Globus pallidus (tissue), 1 donor: ENCODE measurements at regions not wholly inside any gene's neighbourhood (a gene's known extent, or its start where the extent isn't known, plus 50 kb on each side); places are given as distances from the start of the nearest gene placed in this dataset.

Experiments used
- DNase-seq: peaks from one replicate; pipeline ENCODE4 v3.0.0-alpha.2; 2015; ENCODE audit warnings: low spot score

GRCh38 chr6:43950051-43950605 lies 177.1 kb downstream of the MRPL14 start:
- DNase-seq: no peak

DNA sequence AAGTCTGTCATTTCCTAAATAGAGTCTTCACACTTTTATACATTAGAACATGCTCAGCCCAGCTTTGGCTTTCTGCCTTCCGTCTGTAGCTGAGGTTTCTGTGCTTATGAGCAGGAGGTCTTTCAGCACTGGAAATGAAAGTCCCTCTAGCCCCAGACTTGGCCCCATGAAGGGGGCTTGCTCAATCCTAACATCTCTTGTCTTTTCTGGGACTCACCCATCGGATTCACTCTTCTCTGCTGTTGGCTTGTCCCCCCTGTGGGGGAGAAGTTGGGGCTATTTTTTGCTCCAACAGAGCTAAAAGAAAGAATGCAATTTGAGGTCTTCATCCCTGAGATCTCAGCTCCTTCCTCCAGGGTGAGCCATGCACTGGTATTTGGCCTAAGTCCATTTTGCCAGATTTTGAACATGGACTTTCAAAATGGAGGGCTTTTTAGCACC lies 177.7 kb downstream of the MRPL14 start:
- no peak for DNase-seq

- DNase-seq: no peak
Observed at GRCh38 chr6:43948527-43949485, 178.4 kb downstream of the MRPL14 start.

DNA sequence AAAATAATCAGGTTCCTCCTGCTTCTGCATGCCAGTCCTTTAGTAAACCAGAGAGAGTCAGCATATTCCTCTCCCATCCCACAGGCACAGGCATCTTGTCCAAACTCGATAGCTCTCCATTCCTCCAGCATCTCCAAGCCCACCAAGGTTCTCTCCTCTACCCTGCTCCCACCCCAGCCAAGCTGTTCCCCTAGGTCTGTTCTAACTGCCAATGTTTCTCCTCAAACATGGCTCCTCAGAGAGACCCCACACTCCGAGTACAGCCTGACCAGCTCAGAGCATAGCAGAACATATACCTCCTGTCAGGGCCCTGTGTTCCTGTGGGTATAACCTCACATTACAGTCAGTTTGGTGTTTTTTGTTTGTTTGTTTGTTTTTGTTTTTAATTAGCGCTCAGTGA lies 177.8 kb downstream of the VEGFA start:
- DNase-seq: no peak

DNA sequence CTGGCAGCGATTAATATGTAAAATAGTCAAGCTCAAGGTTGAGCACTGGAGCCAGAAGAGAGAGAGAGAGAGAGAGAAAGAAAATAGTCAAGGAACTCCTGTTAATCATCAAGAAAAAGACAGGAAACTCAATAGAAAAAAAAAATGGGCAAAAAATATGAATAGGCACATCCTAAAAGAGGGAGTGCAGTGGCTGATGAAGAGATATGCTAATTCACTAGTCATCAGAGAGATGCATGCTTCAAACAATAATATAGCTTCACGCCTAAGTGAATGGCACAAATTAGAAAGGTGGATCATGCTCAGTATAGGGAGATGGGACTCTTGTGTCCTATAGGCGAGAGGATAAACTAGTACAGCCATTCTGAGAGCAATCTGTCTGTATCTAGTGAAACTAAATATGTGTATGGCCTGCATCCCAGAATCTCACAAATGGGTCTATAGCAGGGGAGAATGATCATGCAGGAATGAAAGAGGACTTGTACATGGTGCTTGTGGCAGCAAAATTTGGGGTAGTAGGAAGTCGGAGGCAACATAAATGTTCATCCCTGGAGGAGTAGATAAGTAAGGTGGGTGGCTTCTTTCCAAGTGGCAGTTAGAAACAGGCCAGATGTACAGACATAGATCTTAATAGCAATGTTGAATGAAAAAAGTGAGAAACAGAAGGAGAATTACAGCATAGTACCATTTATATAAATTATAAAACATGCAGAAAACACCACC lies 176.8 kb downstream of the VEGFA start:
- DNase-seq: no peak

DNA sequence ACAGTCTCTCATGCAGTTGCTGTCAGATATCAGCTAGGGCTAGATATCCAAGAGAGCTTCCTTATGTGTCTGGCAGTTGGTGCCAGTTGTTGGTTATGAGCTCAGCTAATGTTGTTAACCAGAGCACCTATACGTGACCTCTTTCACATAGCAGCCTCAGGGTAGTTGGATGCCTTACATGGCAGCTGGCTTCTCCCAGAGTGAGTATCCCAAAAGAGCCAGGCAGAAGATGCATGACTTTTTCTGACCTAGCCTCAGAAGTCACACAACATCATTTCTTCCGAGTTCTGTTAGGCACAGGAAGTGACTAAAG lies 175.7 kb downstream of the VEGFA start:
- no peak for DNase-seq

GRCh38 chr6:43944908-43945767 lies 175.1 kb downstream of the VEGFA start:
- no peak for DNase-seq

DNA sequence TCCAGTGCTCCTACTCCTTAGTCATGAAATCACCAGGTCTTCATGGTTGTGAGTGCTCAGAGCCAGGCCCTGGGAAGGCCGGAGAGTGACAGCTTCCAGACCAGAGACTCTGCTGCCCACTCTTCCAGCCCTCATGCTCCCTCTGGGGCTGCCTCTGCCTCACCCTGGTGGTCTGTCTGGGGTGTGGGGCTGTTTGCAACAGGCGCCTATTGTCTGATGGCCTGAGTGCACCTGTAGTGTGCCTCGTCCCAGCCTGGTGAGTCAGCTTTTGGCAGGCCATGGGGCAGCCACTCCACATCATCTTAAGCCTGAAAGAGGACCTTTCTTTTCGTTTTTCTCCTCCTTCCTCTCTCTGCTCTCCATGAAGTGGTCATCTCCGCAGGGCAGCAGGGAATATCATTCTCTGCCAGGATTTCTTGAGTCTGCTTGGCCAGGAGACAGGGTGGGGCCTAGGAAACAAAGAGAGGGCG lies 173.8 kb downstream of the VEGFA start:
- no peak for DNase-seq

- DNase-seq: no peak
Observed at GRCh38 chr6:43943099-43943766, 173.2 kb downstream of the VEGFA start.

- no peak for DNase-seq
Observed at GRCh38 chr6:43942616-43943015, 172.6 kb downstream of the VEGFA start.

DNA sequence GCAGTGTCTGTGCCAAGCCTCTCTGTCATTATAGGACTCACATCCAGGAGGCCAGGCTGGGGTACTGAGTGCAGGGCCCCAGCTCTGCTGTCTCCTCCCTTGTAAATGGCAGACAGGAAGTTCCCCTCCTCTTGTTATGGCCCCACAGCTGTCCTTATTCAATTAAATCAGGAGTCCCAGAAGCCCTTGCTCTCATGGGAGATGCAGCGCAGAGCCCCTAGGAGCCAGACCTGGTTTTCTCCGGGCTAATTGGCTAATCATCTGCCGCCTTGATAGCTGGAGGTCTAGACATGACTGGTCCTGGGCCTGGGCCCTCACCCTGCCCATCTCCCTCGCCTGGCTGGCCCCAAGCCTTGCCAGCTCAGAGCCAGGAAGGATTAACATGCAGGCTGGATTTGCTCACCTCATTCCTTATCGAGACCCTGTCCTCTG lies 172.0 kb downstream of the VEGFA start:
- no peak for DNase-seq

- DNase-seq: no peak
Observed at GRCh38 chr6:43941174-43941573, 171.2 kb downstream of the VEGFA start.

GRCh38 chr6:43940393-43941087 lies 170.5 kb downstream of the VEGFA start:
- DNase-seq: no peak

GRCh38 chr6:43940071-43940392 lies 170.0 kb downstream of the VEGFA start:
- no peak for DNase-seq

GRCh38 chr6:43939281-43940070 lies 169.5 kb downstream of the VEGFA start:
- no peak for DNase-seq

DNA sequence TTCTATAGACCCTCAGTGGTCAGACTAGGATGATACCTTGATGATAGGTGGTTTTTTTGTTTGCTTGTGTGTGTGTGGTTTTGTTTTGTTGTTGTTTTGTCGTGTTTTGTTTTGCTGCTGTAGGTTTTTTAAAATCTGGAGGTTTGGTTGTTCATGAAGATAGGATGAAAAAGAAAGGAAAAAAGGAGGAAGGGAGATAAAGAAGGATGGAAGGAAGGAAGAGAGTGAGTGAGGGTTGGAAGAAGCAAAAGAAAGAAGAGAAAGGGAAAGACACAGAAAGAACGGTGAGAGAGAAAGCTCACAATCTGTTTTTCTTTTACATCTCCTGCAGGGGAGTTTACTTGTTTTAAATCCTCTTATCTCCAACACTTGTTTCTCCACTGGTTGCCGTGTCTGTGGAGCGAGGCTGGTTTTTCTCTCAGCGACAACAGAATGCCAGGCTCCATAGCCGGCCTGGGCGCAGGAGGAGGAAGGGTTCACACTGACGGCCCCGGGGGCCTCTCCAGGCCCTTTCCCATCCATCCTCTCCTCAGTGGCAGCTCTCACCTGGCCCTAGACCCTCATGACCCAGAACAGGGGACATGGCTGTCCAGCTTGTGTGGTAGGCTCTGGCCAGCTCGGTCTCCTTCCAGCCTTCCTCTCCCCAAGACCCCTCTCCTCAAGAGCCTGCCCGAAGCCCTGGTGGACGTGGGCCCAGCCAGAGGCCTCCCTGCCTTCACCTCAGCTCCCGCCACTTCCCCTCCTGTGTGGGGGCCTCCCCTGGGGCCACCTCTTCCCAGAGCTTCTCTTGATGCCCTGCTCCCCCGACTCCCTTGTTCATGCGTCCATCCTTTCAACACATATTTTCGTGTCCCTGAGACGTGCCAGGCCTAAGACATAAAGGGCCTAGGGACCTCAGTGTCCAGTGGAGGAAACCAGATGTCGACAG lies 168.4 kb downstream of the VEGFA start:
- no peak for DNase-seq

DNA sequence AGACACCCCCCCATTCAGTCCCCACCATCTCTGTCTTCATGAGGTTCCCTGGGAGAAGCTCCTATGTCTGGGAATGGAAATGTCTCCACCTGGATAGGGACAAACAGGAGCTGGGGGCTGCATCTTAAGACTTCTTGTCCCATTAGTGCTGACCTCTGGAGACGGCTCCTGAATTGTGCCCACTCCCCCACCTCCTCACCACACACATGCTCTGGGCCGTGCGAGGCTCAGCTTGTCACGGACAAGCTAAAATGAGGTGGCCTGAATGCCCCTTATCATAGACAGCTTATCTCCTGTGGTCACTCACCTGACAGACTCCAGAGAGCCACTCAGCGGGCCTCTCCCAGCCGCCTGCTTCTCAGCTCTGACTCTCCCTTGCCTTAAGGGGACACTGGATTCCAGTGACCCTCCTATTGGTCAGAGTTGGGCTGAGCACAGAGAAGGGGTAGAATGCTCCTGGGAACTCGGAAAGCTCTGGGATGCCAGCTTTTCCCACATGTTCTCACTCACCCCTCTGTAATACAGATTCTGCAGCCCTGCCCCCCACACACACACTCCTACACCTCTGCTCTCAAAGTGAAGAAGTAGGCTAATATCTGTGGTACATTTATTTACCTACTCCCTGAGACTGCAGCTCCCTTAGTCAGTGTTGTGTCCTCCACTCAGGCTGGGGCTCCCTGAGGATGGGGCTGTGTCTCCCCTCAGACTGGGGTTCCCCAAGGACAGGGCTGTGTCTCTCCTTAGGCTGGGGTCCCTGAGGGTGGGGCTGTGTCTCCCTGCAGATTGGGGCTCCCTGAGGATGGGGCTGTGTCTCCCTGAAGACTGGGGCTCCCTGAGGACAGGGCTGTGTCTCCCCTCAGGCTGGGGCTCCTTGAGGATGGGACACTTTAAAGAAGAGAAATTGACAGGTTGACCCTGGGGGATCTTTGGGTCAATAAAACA lies 167.5 kb downstream of the VEGFA start:
- DNase-seq: no peak

DNA sequence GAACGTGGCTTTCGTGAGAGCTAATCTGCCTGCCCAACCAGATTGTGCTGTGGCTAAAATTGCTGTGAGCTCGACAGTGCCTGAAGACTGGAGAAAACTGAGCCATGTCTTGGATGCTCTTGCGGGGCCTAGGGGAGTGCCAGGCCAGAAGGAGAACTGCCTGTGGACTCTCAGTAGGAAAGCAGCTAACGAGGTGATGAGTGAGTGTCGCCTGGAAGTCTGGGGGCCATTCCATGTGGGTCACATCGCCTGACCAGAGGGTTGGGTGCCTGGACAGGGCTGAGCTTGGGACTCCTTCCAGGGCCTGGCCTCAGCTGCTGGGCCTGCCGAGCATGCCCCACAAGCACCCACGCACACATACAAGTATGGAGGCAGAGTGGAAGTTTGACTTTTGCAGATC lies 166.5 kb downstream of the VEGFA start:
- DNase-seq: no peak
